Omental fat pad (tissue), 3 donors: ENCODE measurements at regions not wholly inside any gene's neighbourhood (a gene's known extent, or its start where the extent isn't known, plus 50 kb on each side); places are given as distances from the start of the nearest gene placed in this dataset.
"Not testable (repeated sequence)": the region's sequence is repeated elsewhere in the genome, so short reads cannot be mapped to it uniquely, and the experiment has no call there.

Experiments used
- ATAC-seq: fragments of 150-250 bp; one replicate; pipeline ENCODE4 v1.9.1; 2016; ENCODE audit warnings: mild to moderate bottlenecking, moderate library complexity; ENCODE audit not compliant: low FRiP score
- DNase-seq: peaks from one replicate; pipeline ENCODE4 v3.0.0-alpha.2; 2019; ENCODE audit warnings: low spot score
- CTCF ChIP-seq, 3 donors: fragments of 450-650 bp; IDR thresholded peaks; one replicate each; pipeline ENCODE4 v1.5.1; 2016 to 2017; ENCODE audit warnings: antibody characterized with exemption in 3 of 3, mild to moderate bottlenecking in 3 of 3, moderate library complexity in 2 of 3

GRCh38 chr6:82506526-82506925 lies 142.9 kb downstream of the TPBG start:
- TF ChIP-seq CTCF (IDR thresholded peaks at IDR 0.05): no peak
- ATAC-seq (no peak), DNase-seq (no peak)

GRCh38 chr6:82507112-82507511 lies 143.5 kb downstream of the TPBG start:
- no peak for DNase-seq

GRCh38 chr6:82511546-82511945 lies 147.9 kb downstream of the TPBG start:
- no peak for ATAC-seq
- no peak for DNase-seq
- no peak for TF ChIP-seq CTCF (IDR thresholded peaks at IDR 0.05)

More at GRCh38 chr6:82507112-82507511, 143.5 kb downstream of the TPBG start:
- ATAC-seq: no peak
- TF ChIP-seq CTCF (IDR thresholded peaks at IDR 0.05): no peak

GRCh38 chr6:82517896-82518295 lies 154.3 kb downstream of the TPBG start:
- DNase-seq, ATAC-seq: not testable (repeated sequence)

GRCh38 chr6:82521369-82521768 lies 157.8 kb downstream of the TPBG start:
- ATAC-seq (no peak), DNase-seq (no peak)
- TF ChIP-seq CTCF (IDR thresholded peaks at IDR 0.05): no peak

GRCh38 chr6:82521861-82522260 lies 158.2 kb downstream of the TPBG start:
- TF ChIP-seq CTCF (IDR thresholded peaks at IDR 0.05): no peak
- ATAC-seq (no peak), DNase-seq (no peak)

- DNase-seq: no peak
- no peak for TF ChIP-seq CTCF (IDR thresholded peaks at IDR 0.05)
- no peak for ATAC-seq
These were observed 160.4 kb downstream of the TPBG start for GRCh38 chr6:82524031-82524430.
